ENCODE measurements at regions not wholly inside any gene's neighbourhood (a gene's known extent, or its start where the extent isn't known, plus 50 kb on each side); places are given as distances from the start of the nearest gene placed in this dataset.
A peak's percentile ranks its signal among the peaks of the same experiment; 100 is the strongest.

GRCh38 chr18:7429831-7430230 is 137.3 kb upstream of the PTPRM start:
- DNase-seq = no peak

DNA sequence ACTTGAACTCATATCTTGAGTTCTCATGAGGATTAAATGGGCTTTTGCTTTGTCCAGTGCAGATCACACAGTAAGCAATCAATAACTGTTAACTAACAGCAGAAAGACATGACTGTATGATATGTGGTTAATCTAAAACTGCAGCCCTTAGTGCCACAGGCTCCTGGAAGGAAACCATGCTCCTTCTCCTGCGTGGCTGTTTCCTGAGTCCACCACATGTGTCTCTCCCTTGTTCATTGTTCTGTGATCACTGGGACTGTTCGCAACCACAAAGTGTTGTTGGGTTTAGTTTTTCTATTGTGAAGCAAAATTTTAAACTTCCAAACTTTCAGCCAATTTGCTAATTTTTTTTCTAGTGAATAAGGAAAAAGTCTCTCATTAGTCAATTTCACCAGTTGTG is 130.9 kb upstream of the PTPRM start:
- no peak for DNase-seq

DNA sequence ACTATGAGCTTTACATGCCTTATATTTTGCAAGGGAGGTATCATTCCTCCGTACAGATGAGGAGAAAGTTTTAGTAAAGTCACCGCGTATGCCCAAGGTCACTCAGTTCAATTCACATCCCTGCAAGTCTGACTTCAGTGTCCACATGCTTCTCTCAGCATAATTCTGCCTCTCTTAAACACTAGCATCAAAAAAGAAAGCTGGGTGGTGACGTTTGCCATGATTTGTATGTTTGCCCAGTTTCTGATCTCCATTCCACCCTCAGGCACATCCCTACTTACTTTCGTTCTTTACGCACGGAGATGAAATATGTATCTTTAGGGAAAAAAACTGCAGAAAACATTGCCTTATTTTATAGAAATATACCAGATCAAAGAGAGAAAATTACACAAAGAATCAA is 129.2 kb upstream of the PTPRM start:
- DNase-seq = no peak

- no peak for DNase-seq
These were observed 128.5 kb upstream of the PTPRM start for GRCh38 chr18:7438646-7439045.

DNA sequence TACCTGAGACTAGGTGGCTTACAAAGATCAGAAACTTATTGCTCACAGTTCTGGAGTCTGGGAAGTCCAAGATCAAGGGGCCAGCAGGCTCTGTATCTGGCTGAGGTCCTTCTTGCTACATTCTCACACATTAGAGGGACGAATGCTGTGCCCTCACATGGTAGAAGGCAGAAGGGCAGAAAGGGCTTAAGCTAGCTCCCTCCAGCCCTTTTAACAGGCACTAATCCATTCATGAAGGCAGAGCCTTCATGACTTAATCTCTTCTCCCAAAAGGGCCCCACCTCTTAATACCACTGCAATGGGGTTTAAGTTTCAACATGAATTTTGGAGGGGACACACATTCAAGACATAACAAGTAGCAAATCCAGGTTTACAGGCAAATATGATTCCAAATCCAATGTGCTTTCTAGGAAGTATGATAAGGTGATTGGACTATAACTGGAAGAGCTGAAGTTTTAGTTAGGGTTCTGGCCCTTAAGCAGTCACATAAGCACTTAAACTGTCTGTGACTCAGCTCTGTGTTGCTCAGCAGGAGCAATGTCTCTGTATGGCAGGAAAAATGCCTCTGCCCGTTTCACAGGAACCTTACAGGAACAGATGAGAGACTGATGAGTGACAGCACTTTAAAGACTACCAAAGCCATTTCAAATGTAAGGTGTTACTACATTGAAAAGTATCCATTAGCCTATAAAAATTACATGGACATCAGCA is 119.6 kb upstream of the PTPRM start:
- DNase-seq = no peak

DNA sequence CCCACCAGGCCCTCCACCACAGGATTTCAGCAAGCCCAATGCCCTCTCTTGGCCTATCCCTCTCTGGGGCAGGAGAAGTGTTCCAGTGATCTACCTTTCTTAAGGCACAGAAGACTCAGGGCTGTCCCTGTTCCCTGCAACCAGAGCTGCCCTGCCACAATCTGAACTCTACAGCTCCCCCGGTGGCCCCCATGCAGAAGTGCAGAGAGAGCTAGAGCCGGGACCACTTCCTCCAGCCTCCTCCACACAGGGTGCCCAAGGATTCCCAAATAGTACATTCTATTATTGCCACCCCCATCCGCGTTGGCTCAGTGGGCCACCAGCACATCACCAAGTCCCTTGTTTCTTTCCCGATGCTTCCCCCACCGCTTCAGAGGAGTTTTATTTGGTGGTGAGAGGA is 114.8 kb upstream of the PTPRM start:
- DNase-seq = peak; percentile 1

DNA sequence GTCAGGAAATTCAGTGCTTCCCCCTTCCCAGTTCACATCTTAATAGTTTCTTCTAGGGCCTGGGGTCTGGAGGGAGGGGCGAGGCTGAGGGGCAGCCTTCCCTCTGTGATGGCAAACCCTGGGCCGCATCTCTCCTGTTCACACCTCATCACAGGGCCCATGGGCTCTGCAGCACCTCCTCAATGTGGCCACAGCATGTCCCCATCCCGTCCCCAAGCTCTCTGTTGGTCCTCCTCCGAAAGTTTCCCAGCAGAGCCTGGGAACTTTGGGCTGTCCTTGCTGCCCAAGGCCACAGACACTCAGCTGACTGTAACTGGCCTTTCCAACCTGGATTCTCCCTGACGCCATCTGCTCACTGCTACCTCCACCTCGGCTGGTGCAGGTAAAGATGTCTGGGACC is 112.7 kb upstream of the PTPRM start:
- DNase-seq = no peak

- no peak for DNase-seq
These were observed 110.7 kb upstream of the PTPRM start for GRCh38 chr18:7456376-7456775.

- no peak for DNase-seq
These were observed 109.9 kb upstream of the PTPRM start for GRCh38 chr18:7457262-7457661.

GRCh38 chr18:7458884-7459283 is 108.2 kb upstream of the PTPRM start:
- DNase-seq = no peak

DNA sequence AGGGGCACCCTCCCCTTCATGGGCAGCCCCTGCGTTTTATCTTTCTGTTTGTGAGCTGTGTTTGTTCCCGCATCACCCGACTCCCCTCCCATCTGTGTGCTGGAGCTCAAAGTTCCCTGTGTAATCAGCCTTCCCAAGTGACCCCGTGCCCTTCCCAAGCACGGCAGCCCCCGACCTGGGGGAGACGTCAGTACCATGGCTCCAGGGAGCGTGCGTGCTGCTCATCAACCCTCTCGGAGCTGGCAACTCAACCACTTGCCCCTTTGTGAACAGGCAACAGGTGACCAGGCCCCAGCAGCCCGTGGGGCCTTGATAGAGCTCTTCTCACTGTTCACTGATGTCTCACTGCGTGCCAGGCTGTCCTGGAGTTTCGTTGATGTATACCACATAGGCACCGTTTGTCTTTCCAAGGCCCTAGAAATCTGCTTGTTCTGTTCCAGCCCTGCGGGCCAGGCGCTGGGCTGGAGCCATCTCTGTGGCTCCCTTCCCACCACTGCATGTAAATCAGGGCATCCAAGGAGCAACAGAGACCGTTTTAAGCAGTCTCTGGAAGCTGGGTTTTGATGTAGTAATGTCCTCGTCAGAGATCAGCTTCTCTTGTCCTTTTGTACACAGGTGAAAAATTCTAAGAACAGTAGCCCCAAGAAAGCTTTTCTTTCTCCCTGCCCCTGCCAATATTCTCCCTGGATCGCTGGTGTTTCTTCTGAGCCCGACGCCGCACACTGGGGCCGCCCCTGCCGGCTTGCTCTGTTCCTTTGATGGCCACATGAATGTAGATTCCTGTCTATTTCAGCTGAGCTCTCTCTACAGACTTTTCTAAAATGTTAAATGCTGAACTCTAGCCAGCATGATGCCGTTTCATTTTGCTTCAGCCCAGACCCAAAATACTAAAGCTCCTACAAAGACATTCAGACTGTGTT is 107.0 kb upstream of the PTPRM start:
- no peak for DNase-seq

DNA sequence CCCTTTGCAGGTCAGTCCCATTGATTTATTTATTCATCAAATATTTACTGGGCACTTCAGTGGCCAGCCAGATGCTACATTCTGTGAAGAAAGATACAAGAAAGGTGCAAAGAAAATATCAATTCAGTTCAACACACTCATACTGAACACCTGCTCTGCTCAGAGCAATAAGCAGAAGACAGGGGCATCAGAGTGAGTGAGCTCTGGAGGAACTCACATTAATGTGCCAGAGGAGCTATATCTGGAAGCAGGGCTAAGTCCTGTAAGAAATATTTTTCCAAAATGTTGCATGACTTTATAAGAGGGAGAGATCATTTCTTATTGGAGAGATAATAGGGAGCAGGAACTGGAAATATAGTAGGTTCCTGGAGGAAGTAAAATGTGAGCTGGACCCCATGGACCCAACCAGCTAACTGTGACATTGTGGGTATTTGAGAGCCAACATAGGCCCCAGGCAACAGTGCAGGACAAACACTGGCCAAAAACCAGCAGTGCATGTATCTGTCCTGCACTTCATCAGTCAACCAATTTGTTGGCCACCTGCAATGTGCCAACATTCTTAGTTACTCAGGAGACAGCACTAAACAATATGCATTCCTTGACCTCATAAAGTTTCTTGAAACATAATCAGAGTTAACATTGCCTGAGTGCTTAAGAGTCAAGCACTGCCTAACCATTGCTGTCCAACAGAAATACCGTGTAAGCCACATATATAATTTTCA is 102.7 kb upstream of the PTPRM start:
- DNase-seq = no peak

GRCh38 chr18:7466190-7466589 is 100.9 kb upstream of the PTPRM start:
- DNase-seq = no peak

DNA sequence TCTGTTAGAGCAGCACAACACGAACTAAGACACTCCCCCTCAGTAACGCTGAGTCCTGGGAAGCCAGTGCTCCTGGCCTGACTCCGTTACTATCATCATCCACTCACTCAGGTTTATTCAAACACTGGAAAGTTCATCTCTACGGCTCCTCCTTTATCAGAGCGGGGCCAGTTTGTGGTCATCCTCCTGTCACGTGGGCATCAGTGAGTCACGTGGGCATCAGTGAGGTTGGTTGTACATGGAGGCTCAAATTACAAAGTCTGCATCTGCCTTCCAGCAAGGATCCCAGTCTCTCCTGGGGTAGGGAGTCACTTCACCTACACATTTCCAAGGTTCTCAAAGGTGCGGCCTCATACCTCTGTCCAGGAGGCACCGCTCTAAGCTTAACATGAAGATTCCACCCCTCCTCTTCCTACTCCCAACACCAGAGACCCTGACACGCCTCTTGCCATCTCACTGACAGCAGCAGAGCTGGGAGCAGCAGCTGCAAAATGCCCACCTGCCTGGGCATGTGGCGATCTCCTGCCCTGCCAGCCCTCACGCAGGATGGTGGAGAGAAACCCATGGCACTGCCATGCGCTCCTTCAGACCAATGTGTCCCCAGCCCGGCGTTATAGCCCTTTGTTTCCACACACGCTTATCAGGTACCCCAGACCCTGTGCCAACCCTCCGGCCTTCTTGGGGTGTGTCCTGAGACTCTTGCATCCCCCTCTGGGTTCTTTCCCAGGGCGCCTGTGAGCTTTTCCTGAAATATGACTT is 99.2 kb upstream of the PTPRM start:
- no peak for DNase-seq

GRCh38 chr18:7470101-7470500 is 97.0 kb upstream of the PTPRM start:
- no peak for DNase-seq

GRCh38 chr18:7470503-7470902 is 96.6 kb upstream of the PTPRM start:
- no peak for DNase-seq

DNA sequence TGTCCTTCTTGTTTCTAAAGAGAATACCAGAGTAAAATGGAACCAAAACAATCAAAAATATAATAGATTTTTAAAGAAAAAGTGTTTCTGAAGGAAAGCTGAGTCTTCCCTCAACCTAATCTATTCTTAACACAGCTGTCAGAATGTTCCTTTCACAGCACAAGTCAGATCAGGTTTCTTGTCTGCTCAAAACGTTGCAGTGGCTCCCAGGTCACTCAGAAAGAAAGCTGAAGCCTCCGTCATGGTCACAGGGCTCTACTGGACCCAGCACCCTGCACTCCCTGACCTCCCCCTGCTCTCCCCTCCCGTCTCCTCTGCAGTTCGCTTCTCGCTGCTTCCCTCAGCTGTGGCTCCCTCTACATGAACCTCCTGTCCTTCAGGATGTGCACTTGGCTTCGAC is 90.7 kb upstream of the PTPRM start:
- DNase-seq = no peak

DNA sequence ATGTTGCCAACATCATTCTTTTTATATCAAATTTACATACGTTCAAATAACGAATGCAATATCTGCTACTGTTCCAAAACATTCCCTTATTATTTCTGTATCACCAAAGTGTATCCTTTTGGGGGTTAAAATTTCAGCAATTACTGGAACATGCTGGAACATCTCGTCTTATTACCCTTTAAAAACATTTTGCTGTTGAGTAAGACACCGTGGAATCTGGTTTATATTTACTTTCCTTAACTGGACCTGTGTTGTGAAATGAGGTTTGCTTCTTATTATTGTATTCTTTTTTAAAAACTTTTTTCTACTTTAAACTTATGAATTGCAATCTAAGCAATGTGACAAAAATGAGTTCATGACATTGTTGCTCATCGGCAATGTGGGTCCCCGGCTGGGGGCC is 87.4 kb upstream of the PTPRM start:
- DNase-seq = no peak

- no peak for DNase-seq
These were observed 86.2 kb upstream of the PTPRM start for GRCh38 chr18:7480879-7481278.

DNA sequence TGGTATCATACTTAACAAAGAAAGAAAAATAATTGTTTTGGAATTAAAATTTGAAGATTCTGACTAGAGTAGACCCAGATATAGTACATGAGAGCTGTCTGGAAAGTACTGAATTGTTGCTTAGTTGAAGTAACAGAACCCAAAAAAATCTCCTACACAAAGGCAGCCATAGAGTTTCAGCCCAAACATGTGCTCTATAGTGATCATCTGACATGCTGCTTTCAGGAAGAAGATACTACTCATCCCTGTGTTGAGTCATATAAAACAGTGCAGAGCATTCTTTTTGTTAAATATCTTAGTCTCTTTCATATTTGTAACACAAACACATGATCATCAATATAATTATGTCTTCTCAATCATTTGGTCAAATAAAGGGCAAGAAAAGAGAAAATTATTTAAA is 84.8 kb upstream of the PTPRM start:
- DNase-seq = no peak

- no peak for DNase-seq
These were observed 81.5 kb upstream of the PTPRM start for GRCh38 chr18:7485616-7486015.

GRCh38 chr18:7488571-7488970 is 78.5 kb upstream of the PTPRM start:
- no peak for DNase-seq

DNA sequence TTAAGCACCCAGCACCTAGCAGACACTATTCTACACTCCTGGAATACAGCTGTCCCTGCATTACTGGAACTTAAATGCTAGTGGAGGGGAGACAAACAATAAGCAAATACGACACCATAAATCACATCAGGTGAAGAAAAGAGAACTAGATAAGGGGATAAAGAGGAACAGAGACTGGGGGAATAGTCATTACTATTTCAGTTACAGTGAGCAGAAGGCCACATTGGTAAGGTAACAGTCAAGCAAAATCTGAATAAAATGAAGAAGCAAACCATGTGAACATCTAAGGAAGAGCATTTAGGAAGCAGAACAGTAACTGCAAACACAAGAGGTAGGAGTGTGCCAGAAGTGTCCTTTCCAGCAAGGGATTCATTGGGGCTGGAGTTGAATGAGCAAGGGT is 77.0 kb upstream of the PTPRM start:
- DNase-seq = no peak

Data from NCI-H1694 (cell line).